B cell (primary cell): ENCODE measurements at regions not wholly inside any gene's neighbourhood (a gene's known extent, or its start where the extent isn't known, plus 50 kb on each side); places are given as distances from the start of the nearest gene placed in this dataset.

ENCODE experiments used
- ATAC-seq: fragments of 200-7000 bp; cut with Tn5 transposase; one replicate; pipeline ENCODE4 v1.10.0; 2021; ENCODE audit warnings: low read depth, mild to moderate bottlenecking, moderate number of reproducible peaks, moderate library complexity
- CTCF ChIA-PET: fragments of 350-600 bp; sonication (Branson Sonifier 250); formaldehyde crosslinking; loops from one replicate; lab custom pipeline; 2021; ENCODE audit warnings: antibody characterized with exemption, inconsistent platforms; lab: Charles Lee
- POLR2A ChIA-PET: fragments of 350-600 bp; sonication (Branson Sonifier 250); formaldehyde crosslinking; loops from one replicate; lab custom pipeline; 2021; ENCODE audit warnings: antibody characterized with exemption; lab: Charles Lee
- DNase-seq: peaks from one replicate; pipeline ENCODE4 v3.0.0; 2013
- H2AFZ ChIP-seq: 2 replicates; pipeline ENCODE4 v1.6.1; 2012; ENCODE audit warnings: mild to moderate bottlenecking, low read depth, low read length; ENCODE audit not compliant: insufficient read depth, poor library complexity, severe bottlenecking
- H3K27ac ChIP-seq, 2 donors: 1 replicate in 1 of 2; 2 replicates in 1 of 2; pipeline ENCODE4 v1.5.1; 2012 to 2013; ENCODE audit warnings: low read length in 2 of 2, mild to moderate bottlenecking in 2 of 2, moderate library complexity in 1 of 2
- H3K27me3 ChIP-seq, 4 experiments: fragments of 200-600 bp in 1 of 4; sonication (generic) in 1 of 4; replicated peaks in 1 of 4; 1 replicate in 2 of 4; 2 replicates in 2 of 4; pipeline versions ENCODE4 v1.6.1 to v1.7.0; 2013 to 2016; ENCODE audit warnings: low read length in 3 of 4, mild to moderate bottlenecking in 2 of 4, mixed read lengths in 1 of 4, moderate library complexity in 1 of 4; ENCODE audit not compliant: insufficient read depth in 4 of 4, control insufficient read depth in 3 of 4; ENCODE audit errors: control extremely low read depth in 1 of 4
- H3K36me3 ChIP-seq, 2 experiments: replicated peaks in 1 of 2; 1 replicate in 1 of 2; 2 replicates in 1 of 2; pipeline versions ENCODE4 v1.6.1 to v1.7.1; 2013; ENCODE audit warnings: low read length in 1 of 2; ENCODE audit not compliant: insufficient read depth in 2 of 2, control insufficient read depth in 1 of 2; ENCODE audit errors: control extremely low read depth in 1 of 2, extremely low read depth in 1 of 2
- H3K4me1 ChIP-seq, 2 donors: fragments of 200-600 bp in 1 of 2; sonication (generic) in 1 of 2; 1 replicate in 1 of 2; 2 replicates in 1 of 2; pipeline versions ENCODE4 v1.5.1 to v1.6.1; 2013 to 2017; ENCODE audit warnings: low read length in 2 of 2; ENCODE audit not compliant: control insufficient read depth in 2 of 2, insufficient read depth in 2 of 2
- H3K4me2 ChIP-seq: replicated peaks from 2 replicates; pipeline ENCODE3; 2012; ENCODE audit warnings: mild to moderate bottlenecking, low read depth, low read length; ENCODE audit not compliant: poor library complexity, severe bottlenecking
- H3K4me3 ChIP-seq, 5 experiments: fragments of 200-600 bp in 1 of 5; sonication (generic) in 1 of 5; 1 replicate in 3 of 5; 2 replicates in 2 of 5; pipeline versions ENCODE4 v1.5.1 to v1.7.0; 2011 to 2016; ENCODE audit warnings: low read length in 4 of 5, mild to moderate bottlenecking in 4 of 5, low read depth in 2 of 5, control low read depth in 1 of 5, moderate library complexity in 1 of 5; ENCODE audit not compliant: insufficient read depth in 1 of 5; ENCODE audit errors: control extremely low read depth in 1 of 5, extremely low read depth in 1 of 5
- H3K79me2 ChIP-seq: fragments of 200-600 bp; sonication (generic); one replicate; pipeline ENCODE4 v1.6.0; 2016; ENCODE audit warnings: low read length; ENCODE audit not compliant: control insufficient read depth, insufficient read depth
- H3K9ac ChIP-seq: fragments of 200-600 bp; sonication (generic); 2 replicates; pipeline ENCODE4 v1.6.1; 2017; ENCODE audit warnings: mild to moderate bottlenecking, low read length, moderate library complexity
- H3K9me3 ChIP-seq, 3 donors: one replicate each; pipeline versions ENCODE4 v1.6.1 to v1.7.1; 2013; ENCODE audit warnings: low read length in 2 of 3; ENCODE audit not compliant: control insufficient read depth in 2 of 3, insufficient read depth in 1 of 3; ENCODE audit errors: control extremely low read depth in 1 of 3
- H4K20me1 ChIP-seq: 2 replicates; pipeline ENCODE4 v1.6.0; 2012; ENCODE audit warnings: mild to moderate bottlenecking, low read length; ENCODE audit not compliant: insufficient read depth, control insufficient read depth, poor library complexity, severe bottlenecking
- H3K27ac Mint-ChIP-seq: one replicate; pipeline ENCODE4 v1.8.0; 2021; ENCODE audit warnings: mixed read lengths
- H3K27me3 Mint-ChIP-seq: one replicate; pipeline ENCODE4 v1.8.0; 2021; ENCODE audit warnings: mixed read lengths
- H3K4me1 Mint-ChIP-seq: one replicate; pipeline ENCODE4 v1.8.0; 2021; ENCODE audit warnings: mixed read lengths
- H3K4me3 Mint-ChIP-seq: one replicate; pipeline ENCODE4 v1.8.0; 2021; ENCODE audit warnings: mixed read lengths
- H3K9me3 Mint-ChIP-seq: one replicate; pipeline ENCODE4 v1.8.0; 2022; ENCODE audit warnings: mixed read lengths; ENCODE audit not compliant: insufficient read depth
- EZH2 ChIP-seq: IDR thresholded peaks from 2 replicates; pipeline ENCODE4 v1.6.1; 2012; ENCODE audit warnings: borderline replicate concordance, low read depth, mild to moderate bottlenecking, moderate library complexity, low read length; ENCODE audit not compliant: insufficient read depth, poor library complexity, severe bottlenecking
- WGBS: methylation state at CpG from one replicate; pipeline ENCODE4 v1.1.5; 2013; ENCODE audit warnings: missing lambda C conversion rate; ENCODE audit not compliant: insufficient coverage; 5-methylcytosine and 5-hydroxymethylcytosine counted together
- intact Hi-C: fragments of 100-400 bp; cut with micrococcal nuclease; formaldehyde crosslinking; loops from one replicate; pipeline ENCODE4 v1.10.0; 2022
- TF ChIP-seq, protein P1 (sequence below): fragments of 200-600 bp; IDR thresholded peaks from one replicate; pipeline ENCODE4 v1.8.0; 2022; ENCODE audit warnings: antibody characterized with exemption, mild to moderate bottlenecking

DNA sequence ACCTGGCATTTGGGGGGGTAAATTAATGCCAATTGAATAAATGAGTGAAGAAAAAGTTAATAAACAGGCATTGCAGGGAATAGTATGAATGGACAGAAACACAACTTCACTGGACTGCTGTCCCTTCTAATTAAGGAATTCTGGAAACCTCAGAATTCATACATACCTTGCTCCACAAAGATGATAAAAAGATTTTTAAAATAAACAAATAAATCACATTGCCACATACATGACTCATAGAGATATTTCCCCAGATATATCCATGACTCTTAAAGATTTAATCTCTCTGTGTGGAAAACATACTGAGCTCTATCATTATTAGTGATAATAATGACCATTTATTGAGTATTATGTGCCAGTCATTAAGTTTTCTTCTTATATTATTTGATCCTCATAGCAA lies 469.0 kb upstream of the MEF2C start:
- Histone ChIP-seq H3K36me3 (no peaks in the 10 kb centered on the region), H4K20me1 (no peaks in the 10 kb centered on the region), H3K27me3 (no peaks in the 10 kb centered on the region), H3K27ac (no peak overlapping the region), H3K4me1 (peaks cover 8 to 10% of the 10 kb centered on the region in 2 donors), H3K4me3 (no peak overlapping the region), H3K9ac (no peak overlapping the region), H2AFZ (no peak overlapping the region), H3K9me3 (peaks cover 0 to 3% (median 1%) of the 10 kb centered on the region in 3 donors), H3K79me2 (no peaks in the 10 kb centered on the region), H3K4me2 (no peak overlapping the region)
- ATAC-seq = no peak
- CTCF ChIA-PET = no interaction called here
- H3K4me1 Mint-ChIP-seq = peaks cover 22% of the 10 kb centered on the region
- DNase-seq = no peak
- TF ChIP-seq, protein P1, sequence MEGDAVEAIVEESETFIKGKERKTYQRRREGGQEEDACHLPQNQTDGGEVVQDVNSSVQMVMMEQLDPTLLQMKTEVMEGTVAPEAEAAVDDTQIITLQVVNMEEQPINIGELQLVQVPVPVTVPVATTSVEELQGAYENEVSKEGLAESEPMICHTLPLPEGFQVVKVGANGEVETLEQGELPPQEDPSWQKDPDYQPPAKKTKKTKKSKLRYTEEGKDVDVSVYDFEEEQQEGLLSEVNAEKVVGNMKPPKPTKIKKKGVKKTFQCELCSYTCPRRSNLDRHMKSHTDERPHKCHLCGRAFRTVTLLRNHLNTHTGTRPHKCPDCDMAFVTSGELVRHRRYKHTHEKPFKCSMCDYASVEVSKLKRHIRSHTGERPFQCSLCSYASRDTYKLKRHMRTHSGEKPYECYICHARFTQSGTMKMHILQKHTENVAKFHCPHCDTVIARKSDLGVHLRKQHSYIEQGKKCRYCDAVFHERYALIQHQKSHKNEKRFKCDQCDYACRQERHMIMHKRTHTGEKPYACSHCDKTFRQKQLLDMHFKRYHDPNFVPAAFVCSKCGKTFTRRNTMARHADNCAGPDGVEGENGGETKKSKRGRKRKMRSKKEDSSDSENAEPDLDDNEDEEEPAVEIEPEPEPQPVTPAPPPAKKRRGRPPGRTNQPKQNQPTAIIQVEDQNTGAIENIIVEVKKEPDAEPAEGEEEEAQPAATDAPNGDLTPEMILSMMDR = no peak
- no peak for TF ChIP-seq EZH2
- H3K27ac Mint-ChIP-seq = no peak overlapping the region
- POLR2A ChIA-PET = no interaction called here
- no peak overlapping the region for H3K4me3 Mint-ChIP-seq
- H3K27me3 Mint-ChIP-seq = no peaks in the 10 kb centered on the region
- intact Hi-C loops = no loop called here
- peaks cover 4% of the 10 kb centered on the region for H3K9me3 Mint-ChIP-seq

DNA sequence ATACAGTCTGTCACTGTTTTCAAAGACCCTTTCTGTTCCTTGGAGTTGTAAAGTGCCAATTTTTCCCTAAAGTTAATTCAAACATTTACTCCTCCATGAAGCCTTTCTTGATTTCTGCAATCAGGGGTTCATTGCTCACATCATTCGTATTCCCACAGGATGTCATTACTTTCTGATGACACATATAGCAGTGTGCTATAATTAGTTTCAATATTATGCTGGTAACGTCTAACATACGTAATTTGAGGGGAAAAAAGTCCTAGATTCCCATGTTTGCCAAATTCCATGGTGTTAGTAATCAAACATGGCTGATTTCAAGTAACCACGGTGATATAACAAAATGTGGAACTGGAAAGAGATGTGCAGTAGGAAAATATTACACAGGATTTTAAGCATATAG lies 468.2 kb upstream of the MEF2C start:
- TF ChIP-seq, protein P1 = no peak
- TF ChIP-seq EZH2 = no peak
- H3K79me2 ChIP-seq = no peaks in the 10 kb centered on the region
- peaks cover 8 to 10% of the 10 kb centered on the region in 2 donors for H3K4me1 ChIP-seq
- H3K9me3 ChIP-seq = peaks cover 0 to 4% (median 1%) of the 10 kb centered on the region in 3 donors
- H3K27me3 ChIP-seq = no peaks in the 10 kb centered on the region
- H3K4me1 Mint-ChIP-seq = peaks cover 25% of the 10 kb centered on the region
- peaks cover 6% of the 10 kb centered on the region for H3K9me3 Mint-ChIP-seq
- 66% methylated on average over 2 of the region's 4 CpGs for WGBS
- H3K27ac ChIP-seq = peak overlapping the region in 1 of 2 donors; percentile 35
- no peaks in the 10 kb centered on the region for H4K20me1 ChIP-seq
- no peak for DNase-seq
- no peak overlapping the region for H3K27ac Mint-ChIP-seq
- ChIA-PET POLR2A (no interaction called here), CTCF (no interaction called here)
- no peak for ATAC-seq
- no peak overlapping the region for H2AFZ ChIP-seq
- H3K27me3 Mint-ChIP-seq = no peaks in the 10 kb centered on the region
- no peaks in the 10 kb centered on the region for H3K36me3 ChIP-seq
- peak overlapping the region; percentile 14 for H3K4me3 Mint-ChIP-seq
- H3K4me3 ChIP-seq = no peak overlapping the region
- intact Hi-C loops = no loop called here
- H3K4me2 ChIP-seq = no peak overlapping the region
- H3K9ac ChIP-seq = no peak overlapping the region
